OCI-LY3 (cell line): ENCODE measurements at regions not wholly inside any gene's neighbourhood (a gene's known extent, or its start where the extent isn't known, plus 50 kb on each side); places are given as distances from the start of the nearest gene placed in this dataset.

ENCODE experiments used
- EZH2phosphoT487 ChIP-seq: fragments of 200-600 bp; shearing (Covaris generic); IDR thresholded peaks from 2 replicates; pipeline ENCODE4 v1.6.1; 2018; ENCODE audit warnings: antibody characterized with exemption, mixed run types, low read depth
- TF ChIP-seq, protein P1 (sequence below): fragments of 200-600, 300-600 bp; sonication (generic); IDR thresholded peaks from 2 replicates; pipeline ENCODE4 v1.5.1; 2014; ENCODE audit warnings: antibody characterized with exemption, low read length, low read depth

DNA sequence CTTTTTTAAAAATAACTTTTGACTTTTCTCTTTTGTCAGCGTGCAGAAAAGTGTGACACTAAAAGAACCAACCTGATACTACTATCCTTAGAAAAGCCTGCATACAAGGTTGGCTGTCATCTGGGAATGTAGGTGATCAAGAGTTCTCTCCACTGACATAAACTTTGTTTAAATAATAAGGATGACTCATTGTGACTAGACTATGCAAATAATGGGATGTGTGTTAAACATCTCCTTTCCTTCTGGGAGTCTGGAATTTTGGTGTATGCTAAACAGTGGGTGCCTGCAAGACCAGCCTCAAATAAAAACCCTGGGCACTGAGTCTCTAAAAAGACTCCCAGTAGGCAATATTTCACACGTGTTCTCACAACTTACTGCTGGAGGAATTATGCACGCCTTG, 373.4 kb downstream of the CNTNAP4 start:
- TF ChIP-seq, protein P1, sequence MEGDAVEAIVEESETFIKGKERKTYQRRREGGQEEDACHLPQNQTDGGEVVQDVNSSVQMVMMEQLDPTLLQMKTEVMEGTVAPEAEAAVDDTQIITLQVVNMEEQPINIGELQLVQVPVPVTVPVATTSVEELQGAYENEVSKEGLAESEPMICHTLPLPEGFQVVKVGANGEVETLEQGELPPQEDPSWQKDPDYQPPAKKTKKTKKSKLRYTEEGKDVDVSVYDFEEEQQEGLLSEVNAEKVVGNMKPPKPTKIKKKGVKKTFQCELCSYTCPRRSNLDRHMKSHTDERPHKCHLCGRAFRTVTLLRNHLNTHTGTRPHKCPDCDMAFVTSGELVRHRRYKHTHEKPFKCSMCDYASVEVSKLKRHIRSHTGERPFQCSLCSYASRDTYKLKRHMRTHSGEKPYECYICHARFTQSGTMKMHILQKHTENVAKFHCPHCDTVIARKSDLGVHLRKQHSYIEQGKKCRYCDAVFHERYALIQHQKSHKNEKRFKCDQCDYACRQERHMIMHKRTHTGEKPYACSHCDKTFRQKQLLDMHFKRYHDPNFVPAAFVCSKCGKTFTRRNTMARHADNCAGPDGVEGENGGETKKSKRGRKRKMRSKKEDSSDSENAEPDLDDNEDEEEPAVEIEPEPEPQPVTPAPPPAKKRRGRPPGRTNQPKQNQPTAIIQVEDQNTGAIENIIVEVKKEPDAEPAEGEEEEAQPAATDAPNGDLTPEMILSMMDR = no peak
- no peak for TF ChIP-seq EZH2phosphoT487
